ENCODE measurements at regions not wholly inside any gene's neighbourhood (a gene's known extent, or its start where the extent isn't known, plus 50 kb on each side); places are given as distances from the start of the nearest gene placed in this dataset.
"Not testable (repeated sequence)": the region's sequence is repeated elsewhere in the genome, so short reads cannot be mapped to it uniquely, and the experiment has no call there.

DNA sequence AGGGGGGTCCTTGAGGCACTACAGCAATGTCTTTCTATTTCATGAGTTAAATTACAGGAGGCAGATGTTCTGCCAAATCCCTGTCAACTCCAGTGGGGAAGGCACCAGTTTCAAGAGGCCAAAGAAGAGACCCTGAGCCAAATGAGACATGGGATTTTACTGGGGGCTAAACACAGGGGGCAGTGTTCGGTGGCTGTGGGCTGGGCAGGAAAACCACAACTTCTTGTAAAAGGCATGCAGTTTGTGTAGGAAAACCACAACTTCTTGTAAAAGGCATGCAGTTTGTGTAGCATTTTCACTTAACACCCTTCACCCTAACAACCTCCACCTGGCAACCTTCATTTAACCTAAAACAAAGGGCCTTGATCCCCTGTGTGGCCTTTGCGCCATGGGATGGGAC lies 61.0 kb downstream of the POLR2M start:
- DNase-seq (ENCODE audit: low spot score), result no peak

- no peak for DNase-seq (ENCODE audit: low spot score)
These were observed 62.8 kb downstream of the POLR2M start for GRCh38 chr15:57769266-57769665.

- no peak for DNase-seq (ENCODE audit: low spot score)
These were observed 64.0 kb downstream of the POLR2M start for GRCh38 chr15:57770495-57770894.

DNA sequence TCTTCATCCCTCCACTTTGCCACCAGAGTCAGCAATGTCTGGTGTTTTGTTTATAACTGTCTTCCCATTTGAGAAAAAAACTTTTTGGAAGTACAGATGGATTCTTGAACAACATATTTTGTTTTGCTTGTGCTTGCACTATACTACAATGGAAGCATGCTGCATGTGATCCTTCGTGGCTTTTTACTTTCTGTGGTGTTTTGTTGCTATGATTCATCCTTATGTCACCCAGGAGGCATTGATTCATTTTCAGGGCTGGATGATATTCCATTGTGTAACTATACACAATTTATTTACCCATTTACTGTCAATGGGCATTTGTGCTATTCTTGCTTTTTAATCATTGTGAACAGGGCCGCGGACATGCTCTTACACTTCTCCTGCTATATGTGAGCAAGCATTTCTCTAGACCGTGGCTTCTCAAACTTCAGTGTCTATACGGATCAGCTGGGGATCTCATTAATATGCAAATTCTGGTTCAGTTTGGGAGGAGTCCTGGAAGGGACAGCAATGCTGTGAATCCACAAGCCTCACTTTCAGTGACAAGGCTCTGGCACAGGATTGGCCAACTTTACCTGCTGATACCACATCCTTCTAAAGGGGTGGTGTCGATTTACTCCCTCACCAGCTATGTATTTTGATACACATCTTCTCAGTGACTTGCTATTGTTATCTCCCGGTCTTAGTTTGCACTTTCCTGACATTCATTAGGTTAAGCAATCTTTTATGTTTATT lies 65.9 kb downstream of the POLR2M start:
- no peak for DNase-seq (ENCODE audit: low spot score)

DNA sequence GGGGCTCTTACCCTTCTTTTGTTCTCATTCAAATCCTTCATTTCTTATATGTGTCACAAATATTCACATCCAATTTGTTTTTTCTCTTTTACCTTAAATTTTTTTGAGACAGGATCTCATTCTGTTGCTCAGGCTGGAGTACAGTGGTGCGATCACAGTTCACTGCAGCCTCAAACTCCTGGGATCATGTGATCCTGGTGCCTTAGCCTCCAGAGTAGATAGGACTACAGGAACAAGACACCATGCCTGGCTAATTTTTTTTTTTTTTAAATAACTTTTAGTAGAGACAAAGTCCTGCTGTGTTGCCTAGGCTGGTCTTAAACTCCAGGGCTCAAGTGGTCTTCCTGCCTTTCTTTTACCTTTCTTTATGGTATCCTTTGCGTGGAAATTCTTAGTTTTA lies 66.5 kb downstream of the POLR2M start:
- DNase-seq (ENCODE audit: low spot score), result no peak

DNA sequence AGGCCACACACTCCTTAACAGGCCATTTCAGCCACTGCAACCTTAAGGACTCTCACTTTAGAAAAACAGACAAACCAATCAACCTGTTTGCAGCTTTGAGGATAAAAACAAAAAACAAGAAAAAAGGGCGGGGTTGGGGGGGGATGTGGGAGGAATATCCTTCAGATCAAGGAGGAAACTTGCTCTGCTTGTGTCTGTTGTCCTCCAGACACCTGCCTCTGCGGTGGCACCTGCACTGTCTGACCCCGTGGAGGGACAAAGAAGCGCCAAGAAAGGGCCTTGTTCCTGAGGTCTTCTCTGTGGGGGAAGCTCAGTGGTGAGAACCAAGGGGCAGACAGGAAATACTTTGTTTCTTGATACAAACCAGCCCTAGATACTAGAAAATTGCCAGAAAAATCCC lies 70.5 kb downstream of the POLR2M start:
- DNase-seq (ENCODE audit: low spot score), result no peak

- no peak for DNase-seq (ENCODE audit: low spot score)
These were observed 74.0 kb downstream of the POLR2M start for GRCh38 chr15:57780471-57780870.

GRCh38 chr15:57782731-57783130 lies 76.2 kb downstream of the POLR2M start:
- no peak for DNase-seq (ENCODE audit: low spot score)

GRCh38 chr15:57784081-57784511 lies 77.6 kb downstream of the POLR2M start:
- no peak for DNase-seq (ENCODE audit: low spot score)

DNA sequence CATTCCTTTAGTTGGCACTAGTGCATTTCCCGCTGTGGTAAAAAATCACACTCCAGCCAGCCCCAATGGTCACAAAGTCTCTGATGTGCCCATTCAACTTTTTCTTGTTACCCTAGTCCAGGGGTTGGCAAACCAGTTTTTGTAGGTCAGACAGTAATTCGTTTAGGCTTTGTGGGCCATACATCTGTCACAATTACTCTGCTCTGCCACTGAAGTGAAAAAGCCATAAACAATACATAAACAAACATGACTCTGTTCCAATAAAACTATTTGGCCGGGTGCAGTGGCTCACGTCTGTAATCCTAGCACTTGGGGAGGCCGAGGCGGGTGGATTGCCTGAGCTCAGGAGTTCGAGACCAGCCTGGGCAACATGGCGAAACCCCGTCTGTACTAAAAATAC lies 78.5 kb downstream of the POLR2M start:
- DNase-seq (ENCODE audit: low spot score), result no peak

DNA sequence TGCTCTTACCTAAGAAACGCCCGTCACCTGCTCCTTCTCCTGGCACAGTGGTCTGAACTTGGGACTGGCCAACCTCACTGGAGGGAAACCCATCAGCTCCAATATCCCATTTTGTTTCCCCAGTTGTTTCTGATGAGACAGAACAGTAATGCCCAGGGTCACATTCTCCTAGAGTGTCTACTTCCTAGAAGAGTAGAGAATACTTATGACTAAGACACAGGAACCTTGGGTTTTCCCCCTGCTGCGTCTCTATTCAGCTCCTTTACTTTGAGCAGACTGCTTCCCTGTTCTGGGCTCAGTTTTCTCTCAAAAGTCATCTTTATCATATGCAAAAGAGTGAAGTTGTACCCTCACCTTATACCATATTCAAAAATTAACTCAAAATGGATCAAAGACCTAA lies 79.4 kb downstream of the POLR2M start:
- no peak for DNase-seq (ENCODE audit: low spot score)

DNA sequence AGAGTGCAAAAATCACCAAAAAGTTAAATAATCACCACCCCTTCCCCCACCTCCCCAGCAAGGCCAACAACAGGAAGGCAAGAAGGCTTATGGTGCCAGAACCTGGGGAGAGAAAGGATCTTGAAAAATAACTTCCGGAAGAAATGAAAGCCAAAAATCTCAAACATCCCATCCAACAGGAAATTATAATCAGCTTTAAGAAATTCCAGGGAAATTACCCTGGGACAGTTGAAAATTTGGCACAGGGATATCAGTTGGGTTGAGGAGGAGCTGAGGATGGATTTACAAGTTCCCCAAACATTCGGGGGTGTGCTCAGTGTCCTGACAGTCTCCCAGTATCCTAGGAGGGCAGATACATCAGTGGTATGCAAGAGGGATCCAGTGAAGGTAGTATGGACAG lies 82.7 kb downstream of the POLR2M start:
- no peak for DNase-seq (ENCODE audit: low spot score)

- no peak for DNase-seq (ENCODE audit: low spot score)
These were observed 86.4 kb downstream of the POLR2M start for GRCh38 chr15:57792724-57793449.

DNA sequence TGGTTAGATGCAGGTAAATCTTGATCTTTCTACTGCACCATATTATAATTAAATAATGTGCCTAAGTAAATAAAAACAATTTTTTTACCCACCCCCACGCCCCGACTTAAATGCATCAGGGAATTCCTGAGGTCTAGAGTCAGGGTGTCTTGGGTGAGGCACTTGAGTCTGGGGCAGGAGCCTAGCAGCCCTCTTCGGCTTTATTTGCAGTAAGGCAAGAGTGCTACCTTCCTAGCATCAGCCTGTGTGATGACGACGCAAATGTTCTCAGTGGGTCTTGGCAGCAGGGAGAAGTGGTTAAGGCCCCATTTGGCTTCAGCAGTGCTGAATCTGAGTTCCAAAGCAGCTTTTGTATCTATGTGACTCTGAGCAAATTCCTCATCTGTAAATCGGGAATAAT lies 88.7 kb downstream of the POLR2M start:
- DNase-seq (ENCODE audit: low spot score), result no peak

DNA sequence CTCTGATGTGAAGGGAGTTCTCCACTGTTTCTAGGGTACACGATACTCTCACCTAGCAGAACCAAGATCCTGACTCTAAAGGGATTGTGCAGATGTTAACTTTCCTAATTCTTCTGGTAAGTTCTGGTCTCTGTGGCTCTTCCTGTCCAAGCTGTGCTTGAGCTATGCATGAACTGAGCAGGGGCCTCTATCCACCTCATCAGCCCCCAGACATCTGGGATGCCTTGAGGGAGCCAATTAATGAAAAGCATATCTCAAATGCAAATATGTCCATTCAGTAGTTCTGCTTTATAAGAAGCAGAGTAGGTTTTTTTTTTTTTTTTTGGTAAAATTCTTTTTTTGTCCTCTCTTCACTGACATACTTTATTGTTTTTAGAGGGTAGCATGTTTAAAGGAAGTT lies 89.6 kb downstream of the POLR2M start:
- no peak for DNase-seq (ENCODE audit: low spot score)

- DNase-seq (ENCODE audit: low spot score), result no peak
These were observed 90.6 kb downstream of the POLR2M start for GRCh38 chr15:57797110-57797509.

DNA sequence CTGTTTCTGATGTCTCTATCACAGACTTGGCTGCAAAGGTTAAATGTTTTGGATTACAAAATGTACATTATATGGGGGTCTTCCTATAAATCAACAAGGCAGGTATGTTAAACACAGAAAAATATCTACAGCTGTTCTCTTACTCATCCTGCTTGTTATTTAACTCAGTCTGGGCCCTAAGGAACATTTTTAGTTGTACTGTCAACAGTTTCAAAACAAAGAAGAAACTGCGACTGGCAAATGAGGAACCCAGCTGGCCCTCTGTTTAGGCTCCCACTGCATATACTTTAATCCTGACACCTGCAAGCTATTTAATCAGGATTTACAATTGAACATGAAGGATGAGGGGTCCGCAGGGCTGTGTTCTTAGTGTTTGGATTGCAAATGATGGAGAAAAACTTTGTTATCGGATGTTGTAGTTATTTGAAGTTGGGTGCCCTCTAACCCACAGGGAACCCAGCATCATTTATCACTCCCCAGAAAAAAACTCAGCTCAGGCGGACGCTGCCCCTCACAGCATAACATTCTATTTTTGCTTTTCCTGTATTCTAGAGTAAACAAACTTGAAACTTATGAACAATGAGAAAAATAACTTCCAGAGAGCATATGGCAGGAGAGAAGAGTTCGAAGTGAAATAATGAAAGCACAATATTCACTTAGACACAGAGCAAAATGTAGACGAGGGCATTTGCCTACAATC lies 91.2 kb downstream of the POLR2M start:
- DNase-seq (ENCODE audit: low spot score), result no peak

GRCh38 chr15:57806003-57806402 lies 99.5 kb downstream of the POLR2M start:
- no peak for DNase-seq (ENCODE audit: low spot score)

- not testable (repeated sequence) for DNase-seq (ENCODE audit: low spot score)
These were observed 102.8 kb downstream of the POLR2M start for GRCh38 chr15:57809285-57809684.

DNA sequence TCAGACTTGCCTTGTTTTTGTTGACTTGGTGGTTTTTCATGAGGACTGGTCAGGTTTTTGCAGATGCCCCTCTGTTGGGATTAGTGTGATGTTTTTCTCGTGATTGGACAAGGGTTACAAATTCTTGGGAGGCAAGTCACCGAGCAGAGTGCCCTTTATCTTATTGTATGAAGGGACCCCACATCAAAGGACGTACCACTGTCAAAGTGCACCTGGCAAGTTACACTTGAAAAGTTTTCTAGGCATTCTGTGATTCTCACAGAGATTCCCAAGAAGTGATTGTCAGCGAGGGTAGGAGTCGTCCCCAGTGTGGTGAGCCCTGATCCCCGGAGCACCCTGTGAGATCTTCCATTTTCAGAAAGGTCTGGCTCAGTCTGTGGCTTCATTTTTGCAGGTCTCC lies 110.1 kb downstream of the POLR2M start:
- no peak for DNase-seq (ENCODE audit: low spot score)

- DNase-seq (ENCODE audit: low spot score), result no peak
These were observed 113.1 kb downstream of the POLR2M start for GRCh38 chr15:57819646-57820045.

DNA sequence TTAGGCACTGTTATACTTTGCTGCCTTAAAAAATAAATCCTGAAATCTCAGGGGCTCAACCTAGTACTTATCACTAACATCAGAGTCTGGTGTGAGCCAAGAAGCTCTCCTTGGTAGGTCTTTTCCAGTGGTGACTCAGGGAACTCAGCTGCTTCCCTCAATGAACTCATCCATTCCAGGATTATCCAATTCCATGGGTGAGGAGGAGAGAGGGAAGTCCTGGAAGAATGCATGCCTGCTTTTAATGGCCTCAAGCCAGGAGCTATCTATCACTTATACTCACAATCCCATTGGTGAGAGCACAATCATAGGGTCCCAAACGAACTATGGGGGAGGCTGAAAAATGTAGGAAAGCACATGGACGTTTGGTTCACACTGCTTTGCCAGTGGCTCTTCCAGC lies 113.6 kb downstream of the POLR2M start:
- no peak for DNase-seq (ENCODE audit: low spot score)

- no peak for DNase-seq (ENCODE audit: low spot score)
These were observed 115.3 kb downstream of the POLR2M start for GRCh38 chr15:57821826-57822225.
